B cell (primary cell): ENCODE measurements at regions not wholly inside any gene's neighbourhood (a gene's known extent, or its start where the extent isn't known, plus 50 kb on each side); places are given as distances from the start of the nearest gene placed in this dataset.

Source experiments
- CTCF ChIP-seq: fragments of 200-600 bp; IDR thresholded peaks from one replicate; pipeline ENCODE4 v1.8.0; 2022; ENCODE audit warnings: antibody characterized with exemption, mild to moderate bottlenecking
- EZH2 ChIP-seq: IDR thresholded peaks from 2 replicates; pipeline ENCODE4 v1.6.1; 2012; ENCODE audit warnings: borderline replicate concordance, low read depth, mild to moderate bottlenecking, moderate library complexity, low read length; ENCODE audit not compliant: insufficient read depth, poor library complexity, severe bottlenecking

GRCh38 chr4:71163317-71163716, 169.9 kb downstream of the DCK start:
- no peak for TF ChIP-seq EZH2
- no peak for TF ChIP-seq CTCF
